ENCODE measurements at regions not wholly inside any gene's neighbourhood (a gene's known extent, or its start where the extent isn't known, plus 50 kb on each side); places are given as distances from the start of the nearest gene placed in this dataset.

- no peaks in the 10 kb centered on the region for H3K36me3 ChIP-seq (ENCODE audit: control insufficient read depth, insufficient read depth, low read length)
- H3K27ac ChIP-seq (ENCODE audit: low read depth, low read length, severe bottlenecking), result no peak overlapping the region
- H3K4me3 ChIP-seq (ENCODE audit: extremely low read depth, insufficient read depth, low read length, poor library complexity, severe bottlenecking), result no peak overlapping the region
- H3K4me1 ChIP-seq (ENCODE audit: control insufficient read depth, insufficient read depth, low read length, poor library complexity, severe bottlenecking), result no peaks in the 10 kb centered on the region
- no peaks in the 10 kb centered on the region for H3K9me3 ChIP-seq (ENCODE audit: control insufficient read depth, low read length)
- 92 to 100% methylated on average over 4 to 5 of the region's 7 CpGs for whole genome bisulfite sequencing, 2 experiments (ENCODE audit: insufficient coverage in 2 of 2)
Observed at GRCh38 chr7:70942791-70943190, 189.2 kb upstream of the GALNT17 start.

DNA sequence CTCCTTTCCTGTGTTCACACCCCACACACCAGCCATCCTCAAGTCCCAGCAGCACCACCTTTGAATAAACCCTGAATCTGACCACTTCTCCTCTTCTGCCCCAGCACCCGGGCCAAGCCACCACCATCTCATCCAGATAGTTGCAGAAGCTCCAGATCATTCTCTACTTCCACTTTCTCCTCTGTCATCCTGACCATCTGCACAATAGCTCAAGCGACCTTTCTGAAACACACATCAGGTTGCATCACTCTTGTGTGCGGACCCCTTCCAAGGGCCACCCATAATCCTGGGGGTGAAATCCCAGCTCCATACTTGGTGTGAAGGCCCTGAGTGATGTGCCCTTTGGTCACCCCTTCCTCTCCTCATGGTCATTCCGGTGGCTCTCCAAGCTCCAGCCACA lies 187.4 kb upstream of the GALNT17 start:
- H3K27ac ChIP-seq (ENCODE audit: low read depth, low read length, severe bottlenecking), result no peak overlapping the region
- H3K9me3 ChIP-seq (ENCODE audit: control insufficient read depth, low read length), result no peaks in the 10 kb centered on the region
- WGBS, 2 experiments (ENCODE audit: insufficient coverage in 2 of 2), result 81 to 92% methylated on average over 4 of the region's 4 CpGs
- H3K4me1 ChIP-seq (ENCODE audit: control insufficient read depth, insufficient read depth, low read length, poor library complexity, severe bottlenecking), result no peaks in the 10 kb centered on the region
- H3K4me3 ChIP-seq (ENCODE audit: extremely low read depth, insufficient read depth, low read length, poor library complexity, severe bottlenecking), result no peak overlapping the region
- no peaks in the 10 kb centered on the region for H3K36me3 ChIP-seq (ENCODE audit: control insufficient read depth, insufficient read depth, low read length)

- WGBS, 2 experiments (ENCODE audit: insufficient coverage in 2 of 2), result 100% methylated on average over 1 to 2 of the region's 2 CpGs
- Histone ChIP-seq H3K4me3 (ENCODE audit: extremely low read depth, insufficient read depth, low read length, poor library complexity, severe bottlenecking) (no peak overlapping the region), H3K36me3 (ENCODE audit: control insufficient read depth, insufficient read depth, low read length) (no peaks in the 10 kb centered on the region), H3K27ac (ENCODE audit: low read depth, low read length, severe bottlenecking) (no peak overlapping the region), H3K4me1 (ENCODE audit: control insufficient read depth, insufficient read depth, low read length, poor library complexity, severe bottlenecking) (no peaks in the 10 kb centered on the region), H3K9me3 (ENCODE audit: control insufficient read depth, low read length) (no peaks in the 10 kb centered on the region)
Observed at GRCh38 chr7:70947181-70947580, 184.8 kb upstream of the GALNT17 start.

- no peak overlapping the region for H3K27ac ChIP-seq (ENCODE audit: low read depth, low read length, severe bottlenecking)
- no peaks in the 10 kb centered on the region for H3K36me3 ChIP-seq (ENCODE audit: control insufficient read depth, insufficient read depth, low read length)
- no peaks in the 10 kb centered on the region for H3K4me1 ChIP-seq (ENCODE audit: control insufficient read depth, insufficient read depth, low read length, poor library complexity, severe bottlenecking)
- no peaks in the 10 kb centered on the region for H3K9me3 ChIP-seq (ENCODE audit: control insufficient read depth, low read length)
- no peak overlapping the region for H3K4me3 ChIP-seq (ENCODE audit: extremely low read depth, insufficient read depth, low read length, poor library complexity, severe bottlenecking)
Observed at GRCh38 chr7:70949862-70950261, 182.1 kb upstream of the GALNT17 start.

- Histone ChIP-seq H3K4me1 (ENCODE audit: control insufficient read depth, insufficient read depth, low read length, poor library complexity, severe bottlenecking) (no peaks in the 10 kb centered on the region), H3K4me3 (ENCODE audit: extremely low read depth, insufficient read depth, low read length, poor library complexity, severe bottlenecking) (no peak overlapping the region), H3K27ac (ENCODE audit: low read depth, low read length, severe bottlenecking) (no peak overlapping the region), H3K9me3 (ENCODE audit: control insufficient read depth, low read length) (no peaks in the 10 kb centered on the region), H3K36me3 (ENCODE audit: control insufficient read depth, insufficient read depth, low read length) (no peaks in the 10 kb centered on the region)
- WGBS, 2 experiments (ENCODE audit: insufficient coverage in 2 of 2), result 75 to 90% methylated on average over 3 to 8 of the region's 8 CpGs
Observed at GRCh38 chr7:70951271-70951962, 180.5 kb upstream of the GALNT17 start.

DNA sequence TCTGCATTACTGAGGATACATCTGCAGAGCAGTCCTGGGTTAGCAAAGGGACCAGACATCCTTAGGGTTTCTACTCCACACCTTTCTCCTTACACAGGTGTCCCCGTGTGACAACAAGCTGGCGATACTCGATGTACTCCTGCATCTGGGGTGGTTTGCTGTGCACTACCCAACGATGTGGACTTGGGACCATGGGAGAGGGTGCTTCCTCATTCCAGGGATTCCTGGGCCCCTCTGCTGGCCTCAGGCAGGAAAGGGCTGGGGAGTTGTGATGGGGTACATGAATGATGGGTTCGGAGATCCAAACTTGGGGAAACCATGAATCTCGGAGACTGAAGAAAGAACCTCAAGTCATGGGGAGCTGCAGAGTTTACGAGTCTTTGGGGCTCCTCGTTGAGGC lies 179.6 kb upstream of the GALNT17 start:
- 90 to 96% methylated on average over 5 to 8 of the region's 8 CpGs for WGBS, 2 experiments (ENCODE audit: insufficient coverage in 2 of 2)

GRCh38 chr7:70953331-70953741 lies 178.6 kb upstream of the GALNT17 start:
- H3K9me3 ChIP-seq (ENCODE audit: control insufficient read depth, low read length), result no peaks in the 10 kb centered on the region
- H3K36me3 ChIP-seq (ENCODE audit: control insufficient read depth, insufficient read depth, low read length), result no peaks in the 10 kb centered on the region
- no peak overlapping the region for H3K4me3 ChIP-seq (ENCODE audit: extremely low read depth, insufficient read depth, low read length, poor library complexity, severe bottlenecking)
- H3K4me1 ChIP-seq (ENCODE audit: control insufficient read depth, insufficient read depth, low read length, poor library complexity, severe bottlenecking), result no peaks in the 10 kb centered on the region
- WGBS, 2 experiments (ENCODE audit: insufficient coverage in 2 of 2), result 86 to 94% methylated on average over 5 to 6 of the region's 6 CpGs
- H3K27ac ChIP-seq (ENCODE audit: low read depth, low read length, severe bottlenecking), result no peak overlapping the region

More for the DNA sequence above, 179.6 kb upstream of the GALNT17 start:
- Histone ChIP-seq H3K27ac (ENCODE audit: low read depth, low read length, severe bottlenecking) (no peak overlapping the region), H3K4me3 (ENCODE audit: extremely low read depth, insufficient read depth, low read length, poor library complexity, severe bottlenecking) (no peak overlapping the region), H3K9me3 (ENCODE audit: control insufficient read depth, low read length) (no peaks in the 10 kb centered on the region), H3K4me1 (ENCODE audit: control insufficient read depth, insufficient read depth, low read length, poor library complexity, severe bottlenecking) (no peaks in the 10 kb centered on the region), H3K36me3 (ENCODE audit: control insufficient read depth, insufficient read depth, low read length) (no peaks in the 10 kb centered on the region)

DNA sequence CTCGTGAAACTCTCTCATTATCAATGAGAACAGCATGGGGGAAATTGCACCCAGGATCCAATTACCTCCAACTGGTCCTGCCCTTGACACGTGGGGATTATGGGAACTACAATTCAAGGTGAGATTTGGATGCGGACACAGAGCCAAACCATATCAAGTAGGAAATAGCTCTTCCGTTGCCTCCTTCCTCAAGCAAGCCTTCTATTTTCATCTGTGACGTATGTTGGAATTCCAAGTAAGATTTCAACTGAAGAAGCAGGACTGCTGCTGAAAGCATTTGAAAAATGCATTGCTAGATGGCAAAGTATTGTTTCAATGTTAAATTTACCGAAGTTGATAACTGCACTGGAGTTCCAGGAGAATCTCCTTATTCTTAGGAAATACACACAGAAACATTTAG lies 178.1 kb upstream of the GALNT17 start:
- 77 to 87% methylated on average over 4 to 5 of the region's 6 CpGs for WGBS, 2 experiments (ENCODE audit: insufficient coverage in 2 of 2)
- H3K27ac ChIP-seq (ENCODE audit: low read depth, low read length, severe bottlenecking), result no peak overlapping the region

GRCh38 chr7:70972693-70973092 lies 159.3 kb upstream of the GALNT17 start:
- no peak overlapping the region for H3K4me3 ChIP-seq (ENCODE audit: extremely low read depth, insufficient read depth, low read length, poor library complexity, severe bottlenecking)
- peaks cover 6% of the 10 kb centered on the region for H3K9me3 ChIP-seq (ENCODE audit: control insufficient read depth, low read length)
- H3K36me3 ChIP-seq (ENCODE audit: control insufficient read depth, insufficient read depth, low read length), result no peaks in the 10 kb centered on the region
- H3K27ac ChIP-seq (ENCODE audit: low read depth, low read length, severe bottlenecking), result no peak overlapping the region
- H3K4me1 ChIP-seq (ENCODE audit: control insufficient read depth, insufficient read depth, low read length, poor library complexity, severe bottlenecking), result peaks cover 3% of the 10 kb centered on the region

More for the DNA sequence above, 178.1 kb upstream of the GALNT17 start:
- no peak overlapping the region for H3K4me3 ChIP-seq (ENCODE audit: extremely low read depth, insufficient read depth, low read length, poor library complexity, severe bottlenecking)
- no peaks in the 10 kb centered on the region for H3K9me3 ChIP-seq (ENCODE audit: control insufficient read depth, low read length)
- no peaks in the 10 kb centered on the region for H3K36me3 ChIP-seq (ENCODE audit: control insufficient read depth, insufficient read depth, low read length)
- H3K4me1 ChIP-seq (ENCODE audit: control insufficient read depth, insufficient read depth, low read length, poor library complexity, severe bottlenecking), result no peaks in the 10 kb centered on the region

DNA sequence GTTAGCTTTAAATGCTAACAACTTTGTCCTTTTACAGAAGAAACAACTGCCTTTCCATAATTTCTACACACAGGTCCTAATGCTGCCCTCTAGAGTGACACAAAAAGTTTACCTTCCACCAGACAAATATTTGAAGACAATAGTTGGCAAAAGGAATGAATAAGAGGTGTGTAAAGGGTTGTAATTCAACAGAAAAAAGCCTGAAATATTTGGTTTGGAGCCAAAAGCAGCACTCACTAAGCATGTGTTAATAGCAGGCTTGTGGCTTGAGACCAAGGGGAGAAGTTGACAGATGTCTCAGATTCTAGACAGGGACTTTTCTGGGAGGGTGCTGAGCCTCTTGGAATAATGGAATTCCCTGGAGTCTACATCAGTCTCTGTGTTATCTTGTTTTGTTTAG lies 156.2 kb upstream of the GALNT17 start:
- H3K4me1 ChIP-seq (ENCODE audit: control insufficient read depth, insufficient read depth, low read length, poor library complexity, severe bottlenecking), result peaks cover 3% of the 10 kb centered on the region
- H3K36me3 ChIP-seq (ENCODE audit: control insufficient read depth, insufficient read depth, low read length), result no peaks in the 10 kb centered on the region

GRCh38 chr7:70986297-70986696 lies 145.6 kb upstream of the GALNT17 start:
- no peaks in the 10 kb centered on the region for H3K36me3 ChIP-seq (ENCODE audit: control insufficient read depth, insufficient read depth, low read length)
- H3K4me3 ChIP-seq (ENCODE audit: extremely low read depth, insufficient read depth, low read length, poor library complexity, severe bottlenecking), result no peak overlapping the region
- no peaks in the 10 kb centered on the region for H3K9me3 ChIP-seq (ENCODE audit: control insufficient read depth, low read length)
- H3K27ac ChIP-seq (ENCODE audit: low read depth, low read length, severe bottlenecking), result no peak overlapping the region
- 55 to 93% methylated on average over 2 of the region's 2 CpGs for WGBS, 2 experiments (ENCODE audit: insufficient coverage in 2 of 2)
- H3K4me1 ChIP-seq (ENCODE audit: control insufficient read depth, insufficient read depth, low read length, poor library complexity, severe bottlenecking), result no peaks in the 10 kb centered on the region

More for the DNA sequence above, 156.2 kb upstream of the GALNT17 start:
- Histone ChIP-seq H3K4me3 (ENCODE audit: extremely low read depth, insufficient read depth, low read length, poor library complexity, severe bottlenecking) (no peak overlapping the region), H3K9me3 (ENCODE audit: control insufficient read depth, low read length) (peaks cover 6% of the 10 kb centered on the region), H3K27ac (ENCODE audit: low read depth, low read length, severe bottlenecking) (no peak overlapping the region)
